Aorta (tissue), 5 donors: ENCODE measurements at regions not wholly inside any gene's neighbourhood (a gene's known extent, or its start where the extent isn't known, plus 50 kb on each side); places are given as distances from the start of the nearest gene placed in this dataset.
"Not testable (repeated sequence)": the region's sequence is repeated elsewhere in the genome, so short reads cannot be mapped to it uniquely, and the experiment has no call there.

Source experiments
- ATAC-seq: fragments of 200-7000 bp; cut with Tn5 transposase; one replicate; pipeline ENCODE4 v1.9.1; 2022; ENCODE audit warnings: moderate library complexity; ENCODE audit not compliant: low FRiP score
- DNase-seq, 2 donors: peaks; one replicate each; pipeline ENCODE4 v3.0.0-alpha.2; 2020
- H3K27ac ChIP-seq, 2 donors: one replicate each; pipeline ENCODE4 v1.5.1; 2013; ENCODE audit warnings: low read length in 2 of 2, mild to moderate bottlenecking in 2 of 2, moderate library complexity in 2 of 2, control low read depth in 1 of 2, inconsistent platforms in 1 of 2, low read depth in 1 of 2
- H3K27me3 ChIP-seq, 2 donors: one replicate each; pipeline ENCODE4 v1.6.1; 2013; ENCODE audit warnings: control low read depth in 1 of 2, low read length in 1 of 2, mild to moderate bottlenecking in 1 of 2, moderate library complexity in 1 of 2; ENCODE audit not compliant: insufficient read depth in 2 of 2, control insufficient read depth in 1 of 2
- H3K36me3 ChIP-seq, 2 donors: one replicate each; pipeline ENCODE4 v1.6.1; 2013; ENCODE audit warnings: control low read depth in 1 of 2, low read length in 1 of 2, mild to moderate bottlenecking in 1 of 2; ENCODE audit not compliant: insufficient read depth in 2 of 2, control insufficient read depth in 1 of 2
- H3K4me1 ChIP-seq, 2 donors: one replicate each; pipeline ENCODE4 v1.6.1; 2013; ENCODE audit warnings: low read length in 2 of 2, control low read depth in 1 of 2, mild to moderate bottlenecking in 1 of 2, moderate library complexity in 1 of 2; ENCODE audit not compliant: insufficient read depth in 2 of 2, control insufficient read depth in 1 of 2
- H3K4me3 ChIP-seq, 2 donors: one replicate each; pipeline ENCODE4 v1.5.1; 2013; ENCODE audit warnings: low read length in 2 of 2, control low read depth in 1 of 2, mild to moderate bottlenecking in 1 of 2
- H3K9me3 ChIP-seq: one replicate; pipeline ENCODE4 v1.6.1; 2013; ENCODE audit warnings: mild to moderate bottlenecking, low read length; ENCODE audit not compliant: control insufficient read depth
- WGBS, 2 donors: extraction: QIAGEN DNeasy Blood & Tissue Kit; methylation state at CpG; one replicate each; pipeline ENCODE4 v1.1.7; 2013; 5-methylcytosine and 5-hydroxymethylcytosine counted together
- intact Hi-C, 2 donors: fragments of 100-400 bp; cut with DNase I; formaldehyde crosslinking; loops; one replicate each; pipeline versions ENCODE4 v1.14.2 to v1.15.0; 2022
- donor health status: healthy with polysubstance abuse.
- donor health status: Bipolar disorder and iron deficiency.
- donor health status: DM: no; HTN: no; CAD: no.
- donor health status: DM: no; HTN: no; CAD: no.
- donor health status: DM: yes; HTN: yes; CAD: no.

DNA sequence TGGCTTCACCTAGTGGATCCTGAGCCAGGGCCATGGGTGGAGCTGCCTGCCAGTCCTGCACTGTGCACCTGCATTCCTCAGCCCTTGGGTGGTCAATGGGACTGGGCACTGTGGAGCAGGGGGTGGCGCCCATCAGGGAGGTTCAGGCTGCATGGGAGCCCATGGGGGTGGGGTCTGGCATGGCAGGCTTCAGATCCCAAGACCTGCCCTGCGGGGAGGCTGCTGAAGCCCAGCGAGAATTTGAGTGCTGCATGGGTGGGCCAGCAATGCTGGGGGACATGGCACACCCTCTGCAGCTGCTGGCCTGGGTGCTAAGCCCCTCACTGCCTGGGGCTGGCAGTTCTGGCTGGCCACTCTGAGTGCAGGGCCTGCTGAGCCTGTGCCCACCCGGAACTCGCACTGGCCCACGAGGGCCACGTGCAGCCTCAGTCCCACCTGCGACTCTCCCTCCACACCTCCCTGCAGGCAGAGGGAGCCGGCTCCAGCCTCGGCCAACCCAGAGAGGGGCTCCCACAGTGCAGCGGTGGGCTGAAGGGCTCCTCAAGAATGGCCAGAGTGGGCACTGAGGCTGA is 270.0 kb downstream of the CENPC start:
- Histone ChIP-seq H3K27ac (no peak overlapping the region), H3K27me3 (no peaks in the 10 kb centered on the region), H3K4me3 (no peak overlapping the region), H3K9me3 (peaks cover 1% of the 10 kb centered on the region), H3K36me3 (no peaks in the 10 kb centered on the region), H3K4me1 (no peaks in the 10 kb centered on the region)
- ATAC-seq (peak; percentile 57), DNase-seq (no peak)
- intact Hi-C loops, result no loop called here
- WGBS, 2 donors, result 88 to 90% methylated on average over 8 to 11 of the region's 11 CpGs

DNA sequence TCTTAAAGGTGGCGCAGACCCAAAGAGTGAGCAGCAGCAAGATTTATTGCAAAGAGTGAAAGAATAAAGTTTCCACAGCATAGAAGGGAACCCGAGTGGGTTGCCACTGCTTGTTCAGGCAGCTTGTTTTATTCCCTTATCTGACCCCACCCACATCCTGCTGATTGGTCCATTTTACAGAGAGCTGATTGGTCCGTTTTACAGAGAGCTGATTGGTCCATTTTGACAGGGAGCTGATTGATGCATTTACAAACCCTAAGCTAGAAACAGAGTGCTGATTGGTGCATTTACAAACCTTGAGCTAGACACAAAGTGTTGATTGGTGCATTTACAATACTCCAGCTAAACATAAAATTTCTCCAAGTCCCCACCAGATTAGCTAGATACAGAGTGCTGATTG is 270.6 kb downstream of the CENPC start:
- DNase-seq, ATAC-seq, intact Hi-C loops: not testable (repeated sequence)

DNA sequence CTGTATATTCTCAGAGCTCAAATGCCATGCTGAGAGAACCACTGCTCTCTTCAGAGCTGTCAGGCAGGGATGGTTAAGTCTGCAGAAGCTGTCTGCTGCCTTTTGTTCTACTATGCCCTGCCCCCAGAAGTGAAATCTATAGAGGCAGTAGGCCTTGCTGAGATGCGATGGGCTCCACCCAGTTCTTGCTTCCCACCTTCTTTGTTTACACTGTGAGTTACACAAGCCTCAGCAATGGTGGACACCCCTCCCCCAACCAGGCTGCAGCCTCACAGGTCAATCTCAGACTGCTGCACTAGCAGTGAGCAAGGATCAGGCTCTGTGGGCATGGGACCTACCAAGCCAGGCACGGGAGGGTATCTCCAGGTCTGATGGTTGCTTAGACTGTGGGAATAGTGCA is 271.6 kb downstream of the CENPC start:
- intact Hi-C loops, result no loop called here
- 76 to 82% methylated on average over 2 of the region's 2 CpGs for whole genome bisulfite sequencing, 2 donors
- no peak for ATAC-seq

More for the DNA sequence above, 270.6 kb downstream of the CENPC start:
- H3K27ac ChIP-seq, H3K27me3 ChIP-seq, H3K36me3 ChIP-seq, H3K4me1 ChIP-seq, H3K4me3 ChIP-seq, H3K9me3 ChIP-seq: not testable (repeated sequence)
- WGBS, 2 donors, result 51 to 72% methylated on average over 3 of the region's 3 CpGs

DNA sequence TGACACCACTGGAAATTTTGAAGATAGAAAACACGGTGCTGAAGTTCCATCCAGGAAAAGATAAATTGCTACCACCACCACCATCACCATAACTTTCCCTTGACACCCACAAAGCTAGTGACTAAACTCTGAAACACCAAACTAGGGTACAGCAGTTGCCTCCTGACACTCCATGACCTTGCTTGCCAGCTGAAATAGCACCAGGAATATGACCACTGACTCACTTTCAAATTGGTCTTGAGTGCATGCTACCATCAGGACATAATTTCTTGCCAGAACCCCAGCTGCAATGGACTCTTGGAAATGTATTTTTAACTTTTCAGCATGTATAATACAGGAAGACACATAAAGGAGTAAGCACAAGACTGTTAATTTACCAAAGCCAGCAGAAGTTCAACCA is 283.3 kb downstream of the CENPC start:
- no peaks in the 10 kb centered on the region for H3K27me3 ChIP-seq
- no peak overlapping the region for H3K4me3 ChIP-seq
- H3K4me1 ChIP-seq, result no peaks in the 10 kb centered on the region
- H3K27ac ChIP-seq, result no peak overlapping the region
- no peaks in the 10 kb centered on the region for H3K9me3 ChIP-seq
- 14 to 60% methylated on average over 1 of the region's 1 CpG for WGBS, 2 donors
- H3K36me3 ChIP-seq, result no peaks in the 10 kb centered on the region
- DNase-seq (no peak), ATAC-seq (no peak)
- intact Hi-C loops, result no loop called here

More for the DNA sequence above, 271.6 kb downstream of the CENPC start:
- H3K9me3 ChIP-seq, result peaks cover 1% of the 10 kb centered on the region
- H3K27me3 ChIP-seq, result no peaks in the 10 kb centered on the region
- H3K36me3 ChIP-seq, result no peaks in the 10 kb centered on the region
- H3K4me3 ChIP-seq, result no peak overlapping the region
- no peaks in the 10 kb centered on the region for H3K4me1 ChIP-seq
- no peak overlapping the region for H3K27ac ChIP-seq
- no peak for DNase-seq

DNA sequence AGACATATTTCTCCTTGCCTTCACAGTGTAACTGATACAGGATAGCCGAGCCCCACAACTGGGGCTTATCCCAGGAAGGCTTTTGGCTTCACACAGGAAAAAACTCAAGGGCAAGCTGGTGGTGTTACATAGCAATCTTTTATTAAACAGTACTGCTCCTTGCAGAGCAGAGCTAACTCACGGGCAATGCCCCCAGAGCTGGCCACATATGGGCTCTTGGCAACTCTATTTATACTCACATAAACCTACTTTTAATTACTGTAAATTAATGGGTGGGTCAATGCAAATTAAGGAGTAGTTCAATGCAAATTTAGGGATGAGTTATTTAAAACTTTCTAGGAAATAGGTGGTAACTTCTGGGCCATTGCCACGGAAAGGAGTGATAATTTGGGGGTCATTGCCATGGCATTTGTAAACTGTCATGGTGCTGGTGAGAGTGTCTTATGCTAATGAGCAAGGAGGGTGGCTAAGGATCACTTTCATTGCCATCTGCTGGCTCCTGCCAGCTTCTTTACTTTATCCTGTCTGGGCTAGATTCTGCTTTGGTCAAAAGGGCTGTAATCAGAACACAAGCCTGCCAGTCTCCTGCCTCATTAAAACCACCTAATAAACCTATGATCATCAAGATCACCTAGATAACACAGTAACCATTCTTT is 288.8 kb downstream of the CENPC start:
- ATAC-seq (no peak), DNase-seq (no peak)
- intact Hi-C loops, result no loop called here
- no peak overlapping the region for H3K27ac ChIP-seq
- H3K9me3 ChIP-seq, result no peaks in the 10 kb centered on the region
- H3K27me3 ChIP-seq, result no peaks in the 10 kb centered on the region
- H3K4me3 ChIP-seq, result no peak overlapping the region
- H3K36me3 ChIP-seq, result no peaks in the 10 kb centered on the region
- 65% methylated on average over 3 of the region's 3 CpGs for WGBS, 2 donors
- no peaks in the 10 kb centered on the region for H3K4me1 ChIP-seq

DNA sequence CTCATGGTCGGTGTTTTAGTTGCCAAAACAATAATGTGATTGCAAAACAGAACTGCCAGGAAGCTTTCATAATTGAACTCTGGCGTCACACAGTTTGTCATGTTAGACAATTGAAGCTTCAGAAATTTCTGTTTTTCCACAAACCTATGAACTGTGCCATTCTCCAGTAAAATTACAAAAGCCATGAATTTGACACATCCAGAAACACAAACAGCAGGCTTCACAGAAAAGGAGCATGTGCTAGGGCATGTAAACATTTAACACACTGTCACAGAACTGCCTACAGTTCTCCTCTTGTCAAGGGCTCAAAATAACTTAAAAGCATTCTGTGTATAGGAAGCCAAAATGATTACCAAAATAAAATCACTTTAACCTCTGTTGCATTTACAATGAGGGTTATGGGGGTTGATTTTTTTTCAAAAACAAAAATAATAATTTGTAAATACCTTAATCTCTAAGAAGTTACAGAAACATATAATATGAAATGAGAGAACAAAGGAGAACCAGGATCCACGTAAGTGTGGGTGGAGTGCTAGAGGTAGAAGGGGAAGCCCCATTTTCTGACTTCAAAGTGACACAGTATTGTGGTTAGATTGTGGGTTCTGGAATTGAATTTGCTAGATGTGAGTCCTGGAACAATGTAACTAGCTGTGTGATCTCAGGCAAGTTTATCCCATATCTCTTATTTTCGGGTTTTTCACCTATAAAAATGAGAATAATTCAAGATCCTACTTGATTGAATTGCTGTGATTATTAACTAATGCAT is 295.0 kb downstream of the CENPC start:
- ATAC-seq (no peak), DNase-seq (no peak)
- intact Hi-C loops, result no loop called here
- no peaks in the 10 kb centered on the region for H3K36me3 ChIP-seq
- no peak overlapping the region for H3K27ac ChIP-seq
- H3K27me3 ChIP-seq, result no peaks in the 10 kb centered on the region
- H3K4me1 ChIP-seq, result no peaks in the 10 kb centered on the region
- no peak overlapping the region for H3K4me3 ChIP-seq
- WGBS, 2 donors, result 53 to 56% methylated on average over 4 of the region's 4 CpGs
- H3K9me3 ChIP-seq, result no peaks in the 10 kb centered on the region

DNA sequence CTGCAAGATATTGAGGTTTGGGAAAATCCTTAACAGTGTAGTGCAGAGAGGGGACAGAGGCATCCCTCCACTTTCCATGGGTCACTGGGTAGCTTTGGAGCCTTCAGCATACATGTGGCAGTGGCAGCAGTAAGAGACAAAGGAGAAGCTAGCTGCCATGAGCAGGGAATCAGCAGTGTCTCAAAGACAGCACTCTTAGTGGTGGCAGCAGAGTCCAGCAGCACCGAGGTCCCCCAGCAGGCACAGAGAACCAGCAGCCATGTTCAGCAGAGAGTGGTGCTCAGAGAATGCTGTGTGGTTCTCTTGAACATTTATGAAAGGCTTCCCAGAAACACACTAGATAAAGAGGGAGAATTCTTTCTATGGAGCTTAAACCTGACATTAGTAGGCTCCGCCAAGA is 308.5 kb downstream of the CENPC start:
- Histone ChIP-seq H3K9me3 (no peaks in the 10 kb centered on the region), H3K27ac (no peak overlapping the region), H3K27me3 (no peaks in the 10 kb centered on the region), H3K4me1 (no peaks in the 10 kb centered on the region), H3K36me3 (no peaks in the 10 kb centered on the region), H3K4me3 (no peak overlapping the region)
- WGBS, 2 donors, result 84 to 97% methylated on average over 2 of the region's 2 CpGs
- intact Hi-C loops, result no loop called here
- no peak for DNase-seq
- no peak for ATAC-seq

DNA sequence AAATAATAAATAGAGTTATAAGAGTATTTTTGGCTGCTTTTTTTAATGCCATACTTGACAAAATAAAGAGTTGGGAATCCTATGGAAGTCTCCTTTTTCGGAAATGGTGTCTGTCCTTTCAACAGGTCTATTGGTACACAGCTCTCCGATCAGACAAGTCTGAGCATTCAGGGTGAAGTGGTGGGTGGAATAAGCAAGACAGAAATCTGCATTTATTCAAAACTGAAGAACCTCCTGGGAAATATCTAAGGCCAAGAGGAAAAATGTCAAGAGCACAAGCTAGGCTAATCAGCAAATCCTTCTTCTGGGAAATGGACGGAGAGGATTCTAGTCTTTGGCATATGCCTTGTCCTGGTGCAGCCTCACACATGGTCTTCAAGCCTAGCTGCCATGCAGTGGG is 309.0 kb downstream of the CENPC start:
- Histone ChIP-seq H3K9me3 (no peaks in the 10 kb centered on the region), H3K27ac (no peak overlapping the region), H3K4me1 (no peaks in the 10 kb centered on the region), H3K36me3 (no peaks in the 10 kb centered on the region), H3K4me3 (no peak overlapping the region), H3K27me3 (no peaks in the 10 kb centered on the region)
- DNase-seq, result no peak
- ATAC-seq, result no peak
- intact Hi-C loops, result no loop called here
- 77 to 86% methylated on average over 3 of the region's 3 CpGs for WGBS, 2 donors

DNA sequence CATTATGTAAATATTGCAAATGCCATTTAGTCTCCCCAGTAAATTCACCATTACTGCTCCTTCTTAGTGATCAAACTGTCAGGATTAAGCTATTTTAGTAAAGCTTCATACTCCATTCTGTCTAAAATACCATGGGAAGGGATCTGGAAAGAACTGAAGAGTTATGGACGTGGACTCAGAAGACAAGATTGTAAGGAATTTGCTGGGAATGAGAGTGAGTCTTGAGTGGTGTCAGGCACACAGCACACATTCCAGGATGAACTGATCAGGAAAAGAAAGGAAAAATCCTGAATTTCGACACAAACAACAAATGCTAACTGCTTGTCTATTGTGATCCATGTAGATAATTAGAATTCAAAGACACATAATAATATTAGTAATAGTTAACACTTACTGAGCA is 311.0 kb downstream of the CENPC start:
- intact Hi-C loops, result no loop called here
- H3K9me3 ChIP-seq, result no peaks in the 10 kb centered on the region
- WGBS, 2 donors, result 28 to 37% methylated on average over 2 of the region's 2 CpGs
- no peaks in the 10 kb centered on the region for H3K4me1 ChIP-seq
- H3K27ac ChIP-seq, result no peak overlapping the region
- ATAC-seq (no peak), DNase-seq (no peak)
- no peaks in the 10 kb centered on the region for H3K27me3 ChIP-seq
- no peak overlapping the region for H3K4me3 ChIP-seq
- no peaks in the 10 kb centered on the region for H3K36me3 ChIP-seq
